Fibroblast of lung (primary cell): ENCODE measurements at regions not wholly inside any gene's neighbourhood (a gene's known extent, or its start where the extent isn't known, plus 50 kb on each side); places are given as distances from the start of the nearest gene placed in this dataset.

Source experiments
- EZH2 ChIP-seq: IDR thresholded peaks from 2 replicates; pipeline ENCODE4 v1.5.1; 2012; ENCODE audit warnings: low read length, control low read depth, mild to moderate bottlenecking; ENCODE audit errors: missing control alignments
- TF ChIP-seq, protein P1 (sequence below), 2 donors: IDR thresholded peaks in 1 of 2; conservative IDR thresholded peaks in 1 of 2; 1 replicate in 1 of 2; 2 replicates in 1 of 2; pipeline ENCODE4 v1.5.1; 2011 to 2012; ENCODE audit warnings: low read length in 2 of 2, control low read depth in 1 of 2, inconsistent platforms in 1 of 2, low read depth in 1 of 2, mild to moderate bottlenecking in 1 of 2

DNA sequence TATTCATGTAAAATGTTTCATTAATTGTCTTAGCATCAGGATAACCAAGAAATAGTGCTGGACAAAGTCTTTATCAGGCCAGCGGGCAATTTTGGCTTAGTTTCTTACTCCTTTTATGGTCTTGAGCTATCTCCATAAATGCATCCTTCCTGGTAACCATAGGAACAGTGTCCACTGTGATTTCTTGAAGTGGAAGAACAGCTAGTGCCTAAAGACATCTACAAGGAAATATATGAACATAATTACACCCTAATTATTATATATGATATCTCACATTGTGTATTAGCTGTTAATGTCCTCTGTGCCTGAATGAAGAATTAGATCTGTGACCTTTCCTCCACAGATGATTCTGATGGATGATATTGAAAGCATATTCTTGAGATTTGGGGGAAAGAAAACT, 286.7 kb upstream of the ATXN7L3B start:
- TF ChIP-seq, protein P1, sequence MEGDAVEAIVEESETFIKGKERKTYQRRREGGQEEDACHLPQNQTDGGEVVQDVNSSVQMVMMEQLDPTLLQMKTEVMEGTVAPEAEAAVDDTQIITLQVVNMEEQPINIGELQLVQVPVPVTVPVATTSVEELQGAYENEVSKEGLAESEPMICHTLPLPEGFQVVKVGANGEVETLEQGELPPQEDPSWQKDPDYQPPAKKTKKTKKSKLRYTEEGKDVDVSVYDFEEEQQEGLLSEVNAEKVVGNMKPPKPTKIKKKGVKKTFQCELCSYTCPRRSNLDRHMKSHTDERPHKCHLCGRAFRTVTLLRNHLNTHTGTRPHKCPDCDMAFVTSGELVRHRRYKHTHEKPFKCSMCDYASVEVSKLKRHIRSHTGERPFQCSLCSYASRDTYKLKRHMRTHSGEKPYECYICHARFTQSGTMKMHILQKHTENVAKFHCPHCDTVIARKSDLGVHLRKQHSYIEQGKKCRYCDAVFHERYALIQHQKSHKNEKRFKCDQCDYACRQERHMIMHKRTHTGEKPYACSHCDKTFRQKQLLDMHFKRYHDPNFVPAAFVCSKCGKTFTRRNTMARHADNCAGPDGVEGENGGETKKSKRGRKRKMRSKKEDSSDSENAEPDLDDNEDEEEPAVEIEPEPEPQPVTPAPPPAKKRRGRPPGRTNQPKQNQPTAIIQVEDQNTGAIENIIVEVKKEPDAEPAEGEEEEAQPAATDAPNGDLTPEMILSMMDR (conservative IDR thresholded peaks at IDR 0.05 in 1 of 2, IDR thresholded peaks at IDR 0.05 in 1 of 2; ENCODE audit: low read depth in 1 of 2, low read length in 2 of 2): no peak
- TF ChIP-seq EZH2: no peak
